ENCODE measurements at regions not wholly inside any gene's neighbourhood (a gene's known extent, or its start where the extent isn't known, plus 50 kb on each side); places are given as distances from the start of the nearest gene placed in this dataset.

DNA sequence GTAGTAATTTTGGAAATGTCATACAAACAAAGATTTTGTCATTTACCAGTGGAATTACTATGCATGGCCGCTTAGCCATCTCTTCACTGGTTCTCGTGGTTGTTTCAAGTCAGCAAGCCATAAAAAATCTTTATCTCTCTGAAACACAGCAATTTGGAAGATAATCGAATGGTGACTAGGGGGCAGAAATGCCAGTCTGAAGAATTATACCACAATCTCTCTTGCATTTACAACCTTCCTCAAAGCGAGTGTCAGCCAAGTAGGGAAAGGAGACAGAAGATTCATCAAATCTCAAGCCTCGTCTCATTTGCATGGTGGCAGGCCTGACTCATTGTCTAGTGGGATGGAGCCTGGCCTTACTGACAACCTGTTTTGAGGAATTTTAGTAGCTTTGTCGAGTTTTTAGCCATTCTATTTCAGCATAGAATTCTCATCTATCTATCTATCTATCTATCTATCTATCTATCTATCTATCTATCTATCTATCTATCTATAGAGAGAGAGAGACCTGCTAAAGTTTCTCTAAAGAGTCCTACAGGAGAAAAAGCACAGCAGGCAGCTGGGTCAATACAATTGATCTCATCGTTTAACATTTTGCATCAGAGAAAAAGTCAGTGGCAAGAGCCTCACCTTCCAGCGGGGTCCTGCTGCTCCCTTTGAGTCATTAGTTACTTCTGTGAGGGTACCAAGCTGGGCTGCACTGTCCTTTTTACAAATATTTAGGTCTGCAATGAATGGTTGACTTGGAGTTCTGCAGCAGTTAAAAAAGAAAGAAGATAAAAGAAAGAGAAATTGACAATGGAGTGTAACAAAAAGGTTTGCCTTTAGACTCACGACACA is 572.8 kb downstream of the TFAP2A start:
- H3K27ac ChIP-seq (ENCODE audit: low read depth, low read length): no peak overlapping the region
- H3K36me3 ChIP-seq (ENCODE audit: control insufficient read depth, insufficient read depth, low read length): no peaks in the 10 kb centered on the region
- no peak overlapping the region for H3K9ac ChIP-seq (ENCODE audit: extremely low read depth, low read length, poor library complexity, severe bottlenecking)
- H3K4me1 ChIP-seq (ENCODE audit: control insufficient read depth, insufficient read depth, low read length): peaks cover 2% of the 10 kb centered on the region
- H3K36me3 Mint-ChIP-seq (ENCODE audit: low read depth): no peaks in the 10 kb centered on the region
- H3K27me3 Mint-ChIP-seq (ENCODE audit: insufficient read depth): no peaks in the 10 kb centered on the region
- WGBS, 2 experiments (ENCODE audit: insufficient coverage in 1 of 2, insufficient read length in 1 of 2): 45 to 50% methylated on average over 8 to 9 of the region's 9 CpGs
- H3K4me1 Mint-ChIP-seq: peaks cover 2% of the 10 kb centered on the region
- H3K9me3 Mint-ChIP-seq: peaks cover 11% of the 10 kb centered on the region
- no peak for DNase-seq
- no peak overlapping the region for H3K4me3 ChIP-seq (ENCODE audit: low read length)
- no peaks in the 10 kb centered on the region for H3K27me3 ChIP-seq (ENCODE audit: control insufficient read depth, insufficient read depth, low read length, poor library complexity, severe bottlenecking)
- H3K9me3 ChIP-seq (ENCODE audit: control insufficient read depth, low read length): peaks cover 18% of the 10 kb centered on the region
- TF ChIP-seq, protein P1, sequence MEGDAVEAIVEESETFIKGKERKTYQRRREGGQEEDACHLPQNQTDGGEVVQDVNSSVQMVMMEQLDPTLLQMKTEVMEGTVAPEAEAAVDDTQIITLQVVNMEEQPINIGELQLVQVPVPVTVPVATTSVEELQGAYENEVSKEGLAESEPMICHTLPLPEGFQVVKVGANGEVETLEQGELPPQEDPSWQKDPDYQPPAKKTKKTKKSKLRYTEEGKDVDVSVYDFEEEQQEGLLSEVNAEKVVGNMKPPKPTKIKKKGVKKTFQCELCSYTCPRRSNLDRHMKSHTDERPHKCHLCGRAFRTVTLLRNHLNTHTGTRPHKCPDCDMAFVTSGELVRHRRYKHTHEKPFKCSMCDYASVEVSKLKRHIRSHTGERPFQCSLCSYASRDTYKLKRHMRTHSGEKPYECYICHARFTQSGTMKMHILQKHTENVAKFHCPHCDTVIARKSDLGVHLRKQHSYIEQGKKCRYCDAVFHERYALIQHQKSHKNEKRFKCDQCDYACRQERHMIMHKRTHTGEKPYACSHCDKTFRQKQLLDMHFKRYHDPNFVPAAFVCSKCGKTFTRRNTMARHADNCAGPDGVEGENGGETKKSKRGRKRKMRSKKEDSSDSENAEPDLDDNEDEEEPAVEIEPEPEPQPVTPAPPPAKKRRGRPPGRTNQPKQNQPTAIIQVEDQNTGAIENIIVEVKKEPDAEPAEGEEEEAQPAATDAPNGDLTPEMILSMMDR (conservative IDR thresholded peaks at IDR 0.05): no peak
- no peak overlapping the region for H3K4me3 Mint-ChIP-seq
- H3K27ac Mint-ChIP-seq: no peak overlapping the region

DNA sequence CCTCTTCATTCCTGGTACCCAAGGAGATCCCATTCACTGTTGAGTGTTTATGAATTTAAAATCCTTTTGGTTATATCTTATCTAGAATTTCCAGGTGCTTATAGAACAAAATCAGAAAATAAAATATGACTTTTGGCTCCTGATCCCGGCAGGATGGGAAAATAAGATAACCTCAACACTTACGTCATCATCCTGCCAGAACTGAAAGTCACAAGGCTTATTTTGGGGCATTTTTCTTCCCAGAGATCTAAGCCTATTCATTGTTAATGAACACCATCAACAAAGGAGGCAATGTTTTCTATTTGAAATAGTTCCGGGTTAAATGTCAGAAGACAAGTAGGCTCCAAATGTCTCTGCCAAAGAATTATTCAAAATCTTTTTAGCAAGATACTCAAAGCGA is 580.6 kb downstream of the TFAP2A start:
- TF ChIP-seq, protein P1 (conservative IDR thresholded peaks at IDR 0.05): no peak
- H3K4me3 ChIP-seq (ENCODE audit: low read length): no peak overlapping the region
- Mint-ChIP-seq H3K27me3 (ENCODE audit: insufficient read depth) (no peaks in the 10 kb centered on the region), H3K9me3 (no peaks in the 10 kb centered on the region), H3K4me3 (no peak overlapping the region), H3K27ac (no peak overlapping the region), H3K36me3 (ENCODE audit: low read depth) (no peaks in the 10 kb centered on the region), H3K4me1 (peaks cover 12% of the 10 kb centered on the region)
- no peak overlapping the region for H3K27ac ChIP-seq (ENCODE audit: low read depth, low read length)
- no peaks in the 10 kb centered on the region for H3K36me3 ChIP-seq (ENCODE audit: control insufficient read depth, insufficient read depth, low read length)
- WGBS, 2 experiments (ENCODE audit: insufficient coverage in 1 of 2, insufficient read length in 1 of 2): 95 to 100% methylated on average over 3 to 4 of the region's 4 CpGs
- no peaks in the 10 kb centered on the region for H3K9me3 ChIP-seq (ENCODE audit: control insufficient read depth, low read length)
- peaks cover 4% of the 10 kb centered on the region for H3K4me1 ChIP-seq (ENCODE audit: control insufficient read depth, insufficient read depth, low read length)
- no peak for DNase-seq
- no peaks in the 10 kb centered on the region for H3K27me3 ChIP-seq (ENCODE audit: control insufficient read depth, insufficient read depth, low read length, poor library complexity, severe bottlenecking)
- H3K9ac ChIP-seq (ENCODE audit: extremely low read depth, low read length, poor library complexity, severe bottlenecking): no peak overlapping the region

DNA sequence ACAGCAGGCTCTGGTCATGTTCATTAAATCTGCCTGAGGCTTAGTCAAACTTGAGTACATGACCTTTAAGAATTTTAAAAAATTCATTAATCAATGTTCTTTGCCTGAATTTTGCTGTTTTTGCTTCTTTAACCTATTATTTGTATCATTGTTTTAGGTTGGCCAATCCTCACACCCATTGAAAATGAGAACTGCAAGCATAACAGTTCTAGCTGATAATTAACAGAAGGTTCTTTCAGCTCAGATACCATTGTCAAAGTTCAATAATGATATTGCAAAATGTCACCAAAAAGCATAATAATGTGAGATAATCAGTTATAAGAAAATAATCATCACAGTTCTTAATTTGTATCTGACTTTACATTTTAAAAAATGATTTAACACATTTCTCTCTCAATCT is 583.1 kb downstream of the TFAP2A start:
- H3K27ac ChIP-seq (ENCODE audit: low read depth, low read length): no peak overlapping the region
- Mint-ChIP-seq H3K36me3 (ENCODE audit: low read depth) (no peaks in the 10 kb centered on the region), H3K4me3 (no peak overlapping the region), H3K9me3 (no peaks in the 10 kb centered on the region), H3K4me1 (peaks cover 12% of the 10 kb centered on the region), H3K27me3 (ENCODE audit: insufficient read depth) (no peaks in the 10 kb centered on the region), H3K27ac (no peak overlapping the region)
- TF ChIP-seq, protein P1 (conservative IDR thresholded peaks at IDR 0.05): no peak
- no peaks in the 10 kb centered on the region for H3K9me3 ChIP-seq (ENCODE audit: control insufficient read depth, low read length)
- peaks cover 4% of the 10 kb centered on the region for H3K4me1 ChIP-seq (ENCODE audit: control insufficient read depth, insufficient read depth, low read length)
- no peak for DNase-seq
- H3K36me3 ChIP-seq (ENCODE audit: control insufficient read depth, insufficient read depth, low read length): no peaks in the 10 kb centered on the region
- no peak overlapping the region for H3K4me3 ChIP-seq (ENCODE audit: low read length)
- H3K9ac ChIP-seq (ENCODE audit: extremely low read depth, low read length, poor library complexity, severe bottlenecking): no peak overlapping the region
- H3K27me3 ChIP-seq (ENCODE audit: control insufficient read depth, insufficient read depth, low read length, poor library complexity, severe bottlenecking): no peaks in the 10 kb centered on the region

Data from endodermal cell (in vitro differentiated cells).